ENCODE measurements at regions not wholly inside any gene's neighbourhood (a gene's known extent, or its start where the extent isn't known, plus 50 kb on each side); places are given as distances from the start of the nearest gene placed in this dataset.
"Not testable (repeated sequence)": the region's sequence is repeated elsewhere in the genome, so short reads cannot be mapped to it uniquely, and the experiment has no call there.

- H3K36me3 ChIP-seq: no peaks in the 10 kb centered on the region
- no peak for DNase-seq (ENCODE audit: extremely low spot score in 2 of 2)
- TF ChIP-seq POLR2A (IDR thresholded peaks at IDR 0.05) (no peak), POLR2AphosphoS5 (IDR thresholded peaks at IDR 0.05; ENCODE audit: insufficient read depth in 1 of 2, low read depth in 1 of 2) (no peak), CTCF (IDR thresholded peaks at IDR 0.05) (no peak)
- intact Hi-C loops (cut with DNase I): no loop called here
- no peaks in the 10 kb centered on the region for H3K9me3 ChIP-seq
- no peaks in the 10 kb centered on the region for H3K4me1 ChIP-seq
- no peaks in the 10 kb centered on the region for H3K27me3 ChIP-seq
- H3K4me3 ChIP-seq: no peak overlapping the region
- H3K27ac ChIP-seq: no peak overlapping the region
Observed at GRCh38 chr7:145464287-145464686, 628.4 kb upstream of the TPK1 start.

GRCh38 chr7:145462463-145462862 is 626.6 kb upstream of the TPK1 start:
- Histone ChIP-seq H3K4me1 (no peaks in the 10 kb centered on the region), H3K27me3 (no peaks in the 10 kb centered on the region), H3K36me3 (no peaks in the 10 kb centered on the region), H3K9me3 (no peaks in the 10 kb centered on the region), H3K27ac (no peak overlapping the region), H3K4me3 (no peak overlapping the region)
- TF ChIP-seq POLR2AphosphoS5 (IDR thresholded peaks at IDR 0.05; ENCODE audit: insufficient read depth in 1 of 2, low read depth in 1 of 2): no peak
- no peak for TF ChIP-seq CTCF (IDR thresholded peaks at IDR 0.05)
- no peak for TF ChIP-seq POLR2A (IDR thresholded peaks at IDR 0.05)
- DNase-seq (ENCODE audit: extremely low spot score in 2 of 2): no peak
- intact Hi-C loops (cut with DNase I): no loop called here

- Histone ChIP-seq H3K27ac (no peak overlapping the region), H3K27me3 (no peaks in the 10 kb centered on the region), H3K4me3 (no peak overlapping the region), H3K9me3 (no peaks in the 10 kb centered on the region), H3K36me3 (no peaks in the 10 kb centered on the region), H3K4me1 (no peaks in the 10 kb centered on the region)
- intact Hi-C loops (cut with DNase I): no loop called here
- DNase-seq (ENCODE audit: extremely low spot score in 2 of 2): no peak
- no peak for TF ChIP-seq CTCF (IDR thresholded peaks at IDR 0.05)
- no peak for TF ChIP-seq POLR2AphosphoS5 (IDR thresholded peaks at IDR 0.05; ENCODE audit: insufficient read depth in 1 of 2, low read depth in 1 of 2)
- TF ChIP-seq POLR2A (IDR thresholded peaks at IDR 0.05): no peak
Observed at GRCh38 chr7:145434811-145435210, 599.0 kb upstream of the TPK1 start.

GRCh38 chr7:145431834-145432233 is 596.0 kb upstream of the TPK1 start:
- Histone ChIP-seq H3K4me1 (no peaks in the 10 kb centered on the region), H3K36me3 (no peaks in the 10 kb centered on the region), H3K27ac (no peak overlapping the region), H3K27me3 (no peaks in the 10 kb centered on the region), H3K9me3 (no peaks in the 10 kb centered on the region), H3K4me3 (no peak overlapping the region)
- intact Hi-C loops (cut with DNase I): no loop called here
- TF ChIP-seq POLR2A (IDR thresholded peaks at IDR 0.05) (no peak), POLR2AphosphoS5 (IDR thresholded peaks at IDR 0.05; ENCODE audit: insufficient read depth in 1 of 2, low read depth in 1 of 2) (no peak), CTCF (IDR thresholded peaks at IDR 0.05) (no peak)
- DNase-seq (ENCODE audit: extremely low spot score in 2 of 2): no peak

- H3K4me1 ChIP-seq; intact Hi-C loops (cut with DNase I); H3K27ac ChIP-seq; DNase-seq (ENCODE audit: extremely low spot score in 2 of 2); H3K36me3 ChIP-seq; H3K27me3 ChIP-seq; H3K4me3 ChIP-seq; H3K9me3 ChIP-seq: not testable (repeated sequence)
Observed at GRCh38 chr7:145418481-145418880, 582.6 kb upstream of the TPK1 start.

GRCh38 chr7:145411066-145411465 is 575.2 kb upstream of the TPK1 start:
- no peak for TF ChIP-seq POLR2AphosphoS5 (IDR thresholded peaks at IDR 0.05; ENCODE audit: insufficient read depth in 1 of 2, low read depth in 1 of 2)
- no peak overlapping the region for H3K27ac ChIP-seq
- H3K9me3 ChIP-seq: no peaks in the 10 kb centered on the region
- no peak for DNase-seq (ENCODE audit: extremely low spot score in 2 of 2)
- no peaks in the 10 kb centered on the region for H3K36me3 ChIP-seq
- no peaks in the 10 kb centered on the region for H3K27me3 ChIP-seq
- intact Hi-C loops (cut with DNase I): no loop called here
- H3K4me3 ChIP-seq: no peak overlapping the region
- no peaks in the 10 kb centered on the region for H3K4me1 ChIP-seq
